ENCODE measurements at regions not wholly inside any gene's neighbourhood (a gene's known extent, or its start where the extent isn't known, plus 50 kb on each side); places are given as distances from the start of the nearest gene placed in this dataset.

- Histone ChIP-seq H3K9me3 (replicated peaks; ENCODE audit: control insufficient read depth, insufficient read depth, low read length) (no peaks in the 10 kb centered on the region), H2AFZ (ENCODE audit: control insufficient read depth, low read depth, low read length) (no peak overlapping the region), H3K27me3 (replicated peaks in 1 of 2; ENCODE audit: control insufficient read depth in 2 of 2, insufficient read depth in 2 of 2, low read length in 1 of 2) (no peaks in the 10 kb centered on the region), H3K4me3 (no peak overlapping the region), H3K4me2 (ENCODE audit: control insufficient read depth, insufficient read depth) (no peak overlapping the region), H3K9ac (ENCODE audit: control insufficient read depth, insufficient read depth, low read length) (no peak overlapping the region), H3K36me3 (ENCODE audit: control insufficient read depth in 2 of 2, insufficient read depth in 2 of 2, low read length in 1 of 2) (no peaks in the 10 kb centered on the region), H3K79me2 (ENCODE audit: control insufficient read depth, insufficient read depth, low read length) (no peaks in the 10 kb centered on the region), H3K27ac (ENCODE audit: control insufficient read depth, insufficient read depth) (no peak overlapping the region), H3K4me1 (ENCODE audit: control insufficient read depth, insufficient read depth, low read length) (no peaks in the 10 kb centered on the region), H4K20me1 (ENCODE audit: control insufficient read depth, insufficient read depth) (no peaks in the 10 kb centered on the region)
- CTCF ChIA-PET, result no interaction called here
- no peak for ATAC-seq
- TF ChIP-seq CBX3 (IDR thresholded peaks at IDR 0.05; ENCODE audit: borderline replicate concordance, low read depth) (no peak), SIN3A (IDR thresholded peaks at IDR 0.05; ENCODE audit: low read depth, low read length) (no peak)
- FAIRE-seq, result no peak
- in situ Hi-C loops (cut with MboI) (no loop called here), intact Hi-C loops (cut with micrococcal nuclease; ENCODE audit: unreplicated experiment) (no loop called here)
- BruUV-seq (replicated peaks), result no TSS peak
- 45% methylated on average over 2 of the region's 2 CpGs for WGBS (ENCODE audit: insufficient coverage, insufficient replicate concordance, low lambda C conversion rate, missing lambda C conversion rate)
- DNase-seq (ENCODE audit: low read depth, low spot score), result no peak
- RAD21 ChIA-PET (ENCODE audit: unreplicated experiment), result no interaction called here
- SMC1A ChIA-PET (ENCODE audit: uncharacterized antibody, unreplicated experiment), result no interaction called here
- POLR2A ChIA-PET, result no interaction called here
These were observed 203.0 kb downstream of the GPAT3 start for GRCh38 chr4:83738895-83739294.

DNA sequence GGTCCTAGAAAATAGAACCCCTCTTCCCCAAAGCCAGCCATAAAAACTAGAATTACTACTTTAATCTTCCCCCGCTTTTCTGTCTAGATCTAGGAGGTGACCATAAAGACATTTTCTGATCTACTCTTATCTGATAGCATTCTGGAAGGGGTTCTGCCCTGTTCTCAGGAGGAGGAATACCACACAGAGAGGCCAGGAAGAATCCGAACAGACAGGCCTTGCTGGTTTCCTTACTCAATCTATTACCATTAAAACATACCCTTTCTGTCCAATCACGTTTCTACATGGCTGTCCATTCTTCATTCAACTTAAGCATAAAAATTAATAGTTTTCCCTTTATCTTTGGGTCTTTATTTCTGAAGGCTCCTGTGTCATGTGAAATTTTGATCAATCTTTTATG lies 198.7 kb downstream of the GPAT3 start:
- H3K4me1 ChIP-seq (ENCODE audit: control insufficient read depth, insufficient read depth, low read length), result no peaks in the 10 kb centered on the region
- no peak for DNase-seq (ENCODE audit: low read depth, low spot score)
- FAIRE-seq, result no peak
- ChIA-PET CTCF (no interaction called here), SMC1A (ENCODE audit: uncharacterized antibody, unreplicated experiment) (no interaction called here), POLR2A (no interaction called here), RAD21 (ENCODE audit: unreplicated experiment) (no interaction called here)
- no TSS peak for BruUV-seq (replicated peaks)
- no peak overlapping the region for H2AFZ ChIP-seq (ENCODE audit: control insufficient read depth, low read depth, low read length)
- no peaks in the 10 kb centered on the region for H4K20me1 ChIP-seq (ENCODE audit: control insufficient read depth, insufficient read depth)
- H3K27ac ChIP-seq (ENCODE audit: control insufficient read depth, insufficient read depth), result no peak overlapping the region
- no peaks in the 10 kb centered on the region for H3K36me3 ChIP-seq (ENCODE audit: control insufficient read depth in 2 of 2, insufficient read depth in 2 of 2, low read length in 1 of 2)
- WGBS (ENCODE audit: insufficient coverage, insufficient replicate concordance, low lambda C conversion rate, missing lambda C conversion rate), result 30% methylated on average over 3 of the region's 3 CpGs
- ATAC-seq, result no peak
- no peak overlapping the region for H3K9ac ChIP-seq (ENCODE audit: control insufficient read depth, insufficient read depth, low read length)
- intact Hi-C loops (cut with micrococcal nuclease; ENCODE audit: unreplicated experiment) (no loop called here), in situ Hi-C loops (cut with MboI) (no loop called here)
- no peaks in the 10 kb centered on the region for H3K9me3 ChIP-seq (replicated peaks; ENCODE audit: control insufficient read depth, insufficient read depth, low read length)
- H3K79me2 ChIP-seq (ENCODE audit: control insufficient read depth, insufficient read depth, low read length), result no peaks in the 10 kb centered on the region
- no peaks in the 10 kb centered on the region for H3K27me3 ChIP-seq (replicated peaks in 1 of 2; ENCODE audit: control insufficient read depth in 2 of 2, insufficient read depth in 2 of 2, low read length in 1 of 2)
- no peak overlapping the region for H3K4me2 ChIP-seq (ENCODE audit: control insufficient read depth, insufficient read depth)
- no peak for TF ChIP-seq PML (IDR thresholded peaks at IDR 0.05; ENCODE audit: low read length)
- TF ChIP-seq MEF2A (IDR thresholded peaks at IDR 0.05; ENCODE audit: insufficient read depth, low read depth, low read length), result no peak
- TF ChIP-seq, protein P1, sequence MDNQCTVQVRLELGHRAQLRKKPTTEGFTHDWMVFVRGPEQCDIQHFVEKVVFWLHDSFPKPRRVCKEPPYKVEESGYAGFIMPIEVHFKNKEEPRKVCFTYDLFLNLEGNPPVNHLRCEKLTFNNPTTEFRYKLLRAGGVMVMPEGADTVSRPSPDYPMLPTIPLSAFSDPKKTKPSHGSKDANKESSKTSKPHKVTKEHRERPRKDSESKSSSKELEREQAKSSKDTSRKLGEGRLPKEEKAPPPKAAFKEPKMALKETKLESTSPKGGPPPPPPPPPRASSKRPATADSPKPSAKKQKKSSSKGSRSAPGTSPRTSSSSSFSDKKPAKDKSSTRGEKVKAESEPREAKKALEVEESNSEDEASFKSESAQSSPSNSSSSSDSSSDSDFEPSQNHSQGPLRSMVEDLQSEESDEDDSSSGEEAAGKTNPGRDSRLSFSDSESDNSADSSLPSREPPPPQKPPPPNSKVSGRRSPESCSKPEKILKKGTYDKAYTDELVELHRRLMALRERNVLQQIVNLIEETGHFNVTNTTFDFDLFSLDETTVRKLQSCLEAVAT (IDR thresholded peaks at IDR 0.05), result no peak
- no peak for TF ChIP-seq SREBF2 (IDR thresholded peaks at IDR 0.05; ENCODE audit: low read length)
- TF ChIP-seq ZNF384 (IDR thresholded peaks at IDR 0.05; ENCODE audit: borderline replicate concordance, low read depth, low read length), result no peak
- TF ChIP-seq, protein P2, sequence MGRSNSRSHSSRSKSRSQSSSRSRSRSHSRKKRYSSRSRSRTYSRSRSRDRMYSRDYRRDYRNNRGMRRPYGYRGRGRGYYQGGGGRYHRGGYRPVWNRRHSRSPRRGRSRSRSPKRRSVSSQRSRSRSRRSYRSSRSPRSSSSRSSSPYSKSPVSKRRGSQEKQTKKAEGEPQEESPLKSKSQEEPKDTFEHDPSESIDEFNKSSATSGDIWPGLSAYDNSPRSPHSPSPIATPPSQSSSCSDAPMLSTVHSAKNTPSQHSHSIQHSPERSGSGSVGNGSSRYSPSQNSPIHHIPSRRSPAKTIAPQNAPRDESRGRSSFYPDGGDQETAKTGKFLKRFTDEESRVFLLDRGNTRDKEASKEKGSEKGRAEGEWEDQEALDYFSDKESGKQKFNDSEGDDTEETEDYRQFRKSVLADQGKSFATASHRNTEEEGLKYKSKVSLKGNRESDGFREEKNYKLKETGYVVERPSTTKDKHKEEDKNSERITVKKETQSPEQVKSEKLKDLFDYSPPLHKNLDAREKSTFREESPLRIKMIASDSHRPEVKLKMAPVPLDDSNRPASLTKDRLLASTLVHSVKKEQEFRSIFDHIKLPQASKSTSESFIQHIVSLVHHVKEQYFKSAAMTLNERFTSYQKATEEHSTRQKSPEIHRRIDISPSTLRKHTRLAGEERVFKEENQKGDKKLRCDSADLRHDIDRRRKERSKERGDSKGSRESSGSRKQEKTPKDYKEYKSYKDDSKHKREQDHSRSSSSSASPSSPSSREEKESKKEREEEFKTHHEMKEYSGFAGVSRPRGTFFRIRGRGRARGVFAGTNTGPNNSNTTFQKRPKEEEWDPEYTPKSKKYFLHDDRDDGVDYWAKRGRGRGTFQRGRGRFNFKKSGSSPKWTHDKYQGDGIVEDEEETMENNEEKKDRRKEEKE (IDR thresholded peaks at IDR 0.05), result no peak
- no peak for TF ChIP-seq ATF7 (IDR thresholded peaks at IDR 0.05; ENCODE audit: low read depth)
- no peak for TF ChIP-seq NFIC (IDR thresholded peaks at IDR 0.05; ENCODE audit: low read depth, low read length)
- no peak overlapping the region for H3K4me3 ChIP-seq
